GM21529 (cell line): ENCODE measurements at regions not wholly inside any gene's neighbourhood (a gene's known extent, or its start where the extent isn't known, plus 50 kb on each side); places are given as distances from the start of the nearest gene placed in this dataset.
"Not testable (repeated sequence)": the region's sequence is repeated elsewhere in the genome, so short reads cannot be mapped to it uniquely, and the experiment has no call there.

ENCODE experiments used
- ATAC-seq: cut with Tn5 transposase; IDR thresholded peaks from one replicate; pipeline ENCODE4 v1.9.1; 2021; ENCODE audit not compliant: unreplicated experiment

DNA sequence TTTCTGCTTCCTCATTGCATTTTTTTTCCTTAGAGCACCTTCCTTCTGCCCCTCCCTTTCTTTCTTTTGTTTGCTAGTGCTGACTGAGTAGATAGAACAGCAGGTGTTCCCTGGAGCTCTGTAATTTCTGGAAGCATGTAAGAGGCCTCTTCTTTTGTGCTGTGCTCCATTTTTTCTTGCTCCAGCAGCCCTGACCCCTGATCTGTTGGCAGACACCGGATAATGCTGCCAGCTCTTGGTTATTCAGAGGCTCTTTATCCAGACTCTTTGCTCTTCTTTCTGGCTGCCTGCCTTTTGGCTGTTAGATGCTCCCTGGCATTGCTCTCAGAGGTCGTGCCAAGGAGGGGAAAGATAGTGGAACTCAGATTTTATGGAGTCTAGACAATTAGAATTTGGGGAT is 104.4 kb upstream of the RBMS3 start:
- ATAC-seq: no peak

DNA sequence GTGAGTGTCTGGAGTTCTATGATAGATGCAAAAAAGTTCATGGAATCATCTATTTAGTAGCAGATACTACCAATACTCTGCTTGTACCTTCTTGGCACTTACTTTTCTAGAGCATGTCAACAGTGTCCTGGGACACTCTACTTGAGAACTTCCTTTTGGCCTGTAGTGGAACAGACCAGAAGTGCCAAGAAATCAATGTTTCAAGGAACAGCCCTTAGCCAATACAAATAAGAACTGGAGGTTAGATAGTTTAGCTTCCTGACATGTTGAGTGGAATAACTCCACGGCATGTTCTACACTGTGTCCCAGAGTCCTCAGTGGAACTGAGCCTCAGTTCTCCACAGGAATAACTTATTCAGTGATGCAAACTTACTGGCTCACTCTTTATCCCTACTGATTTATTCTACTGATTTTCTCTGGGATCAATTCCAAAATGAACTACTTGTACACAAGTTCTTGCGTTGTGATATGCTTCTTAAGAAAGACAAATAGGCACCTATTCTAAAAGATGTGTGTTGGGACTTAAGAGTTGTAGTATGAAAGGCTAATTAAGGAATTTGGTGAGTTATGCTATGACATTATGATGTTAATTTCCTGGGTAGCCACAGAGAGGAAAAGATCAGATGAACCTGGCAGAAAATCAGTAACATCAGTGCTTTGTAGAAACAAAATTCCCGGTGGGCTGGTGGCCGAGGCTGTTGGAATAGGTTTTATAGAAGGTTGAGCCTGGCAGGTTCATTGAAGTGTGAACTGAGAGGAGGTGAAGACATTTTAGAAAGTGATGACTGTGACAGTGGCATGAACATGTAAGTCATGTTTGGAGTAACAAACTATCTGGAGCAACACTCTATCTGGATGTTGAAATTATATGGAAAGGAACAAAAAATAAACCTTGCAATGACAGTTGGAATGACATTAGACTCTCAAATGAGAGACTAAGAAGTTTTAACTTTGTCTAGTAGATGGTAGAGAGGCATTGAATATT is 101.8 kb upstream of the RBMS3 start:
- ATAC-seq: no peak

DNA sequence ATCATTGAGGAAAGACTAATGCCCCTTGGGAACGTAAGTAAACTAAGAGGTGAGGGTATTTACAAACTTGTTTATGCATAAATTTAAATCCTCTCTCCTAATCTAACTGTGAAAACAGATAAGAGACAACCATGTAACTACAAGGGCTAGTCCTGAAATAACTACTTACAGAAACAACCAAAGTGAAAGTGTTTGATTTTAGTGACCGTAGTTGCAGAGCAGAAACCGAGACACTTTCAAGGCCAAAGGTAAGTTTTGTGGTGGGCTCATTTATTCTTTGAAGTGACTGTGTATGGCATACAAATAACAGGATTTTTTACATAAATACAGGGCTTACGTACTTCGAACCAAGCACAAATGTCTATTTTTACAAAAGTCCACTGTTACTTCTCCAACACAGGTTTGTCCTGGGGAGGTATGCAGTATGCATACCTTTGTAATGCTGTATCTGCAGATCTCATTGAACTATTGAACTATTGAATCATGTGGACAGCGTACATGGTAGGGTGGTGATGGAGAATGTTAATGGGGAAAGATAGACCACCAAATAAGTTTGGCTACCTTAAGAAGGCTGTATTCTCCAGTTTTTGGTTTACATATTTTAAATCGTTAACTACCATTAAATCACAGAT is 99.6 kb upstream of the RBMS3 start:
- ATAC-seq: no peak

DNA sequence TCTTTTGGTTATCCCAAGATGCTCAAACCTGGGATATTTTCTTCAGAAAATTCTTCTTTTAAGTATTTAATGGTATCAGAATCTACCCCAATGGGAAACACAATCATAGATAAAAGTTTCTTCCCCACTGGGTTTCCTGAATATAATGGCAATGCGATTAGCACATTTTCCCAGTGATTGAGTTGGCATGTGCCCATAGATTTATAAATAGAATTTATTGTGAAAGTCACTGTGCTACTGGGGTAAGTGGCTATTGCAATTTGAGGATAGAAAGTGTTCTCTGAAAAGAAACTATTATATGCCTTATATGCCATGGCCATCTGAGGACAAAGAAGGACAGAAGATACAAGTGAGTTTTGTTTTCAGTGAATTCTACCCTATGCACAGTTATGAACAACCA is 99.0 kb upstream of the RBMS3 start:
- no peak for ATAC-seq

DNA sequence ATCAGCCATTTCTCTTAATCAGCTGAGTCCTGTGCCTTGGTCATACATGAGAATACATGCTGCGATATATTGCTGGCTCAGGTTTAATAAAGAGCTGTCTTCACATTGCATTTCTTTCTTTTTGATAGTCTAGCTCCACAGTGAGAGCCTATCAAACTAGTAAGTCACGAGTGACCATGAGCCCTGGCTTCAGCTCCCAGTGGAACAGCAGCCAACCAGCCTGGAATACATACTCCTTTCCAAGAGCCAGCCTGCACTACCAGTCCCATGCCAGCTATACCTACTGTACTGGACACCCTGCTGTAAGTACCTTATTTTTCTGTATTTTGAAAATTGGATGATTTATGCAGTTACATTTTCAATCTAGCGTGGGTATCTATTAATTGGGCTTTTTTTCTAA is 98.0 kb upstream of the RBMS3 start:
- ATAC-seq: not testable (repeated sequence)

DNA sequence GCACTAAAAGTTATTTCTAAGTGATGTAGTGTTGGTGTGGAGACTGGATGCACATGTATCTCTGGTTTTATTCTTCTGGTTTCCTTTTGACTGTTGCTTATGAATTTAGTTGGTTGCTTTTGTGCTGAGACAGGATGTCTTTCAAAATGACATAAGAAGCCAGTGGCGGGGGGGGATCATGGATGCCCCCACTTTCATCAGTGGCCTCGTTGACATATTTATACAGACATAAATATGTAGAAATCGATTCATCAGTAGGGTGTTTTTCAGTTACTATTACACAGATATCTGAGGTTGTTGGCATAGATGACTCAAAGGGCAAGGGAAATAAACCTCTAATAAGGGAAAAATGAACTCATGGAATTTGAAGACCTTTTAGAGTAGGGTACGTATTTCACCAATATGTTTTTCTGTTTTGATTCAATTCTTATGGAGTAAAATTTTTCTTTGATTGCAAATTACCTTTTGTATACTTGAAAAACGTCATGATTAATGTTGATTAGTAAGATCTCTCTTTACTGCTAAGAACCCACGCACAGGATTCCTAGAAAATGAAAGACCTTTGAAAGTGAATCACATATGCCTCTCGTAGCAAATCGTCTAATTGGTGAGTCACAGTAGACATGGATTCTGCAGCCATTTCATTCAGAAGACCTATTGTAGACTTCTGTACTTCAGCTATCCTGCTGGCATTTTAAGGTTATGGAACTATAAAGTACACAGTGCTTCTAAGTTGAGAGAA is 97.4 kb upstream of the RBMS3 start:
- ATAC-seq: no peak

DNA sequence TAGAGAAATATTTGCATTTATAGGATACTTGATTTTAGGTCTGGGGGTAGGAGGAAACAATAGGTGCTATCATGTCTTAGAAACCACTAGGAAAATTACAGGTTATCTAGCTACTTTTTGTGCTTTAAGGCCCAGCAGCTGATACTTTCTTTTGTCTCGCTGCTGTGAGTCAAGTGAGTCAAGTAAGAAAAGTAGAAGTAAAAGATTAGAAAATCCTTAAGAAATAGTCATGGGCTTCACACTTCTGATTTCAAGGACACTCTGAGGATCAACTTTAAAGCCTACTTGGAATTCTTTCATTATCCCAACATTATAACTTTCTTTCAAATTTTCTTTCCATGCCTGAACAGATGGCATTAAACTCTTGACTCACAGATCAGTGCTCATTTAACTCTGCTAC is 95.2 kb upstream of the RBMS3 start:
- ATAC-seq: no peak

DNA sequence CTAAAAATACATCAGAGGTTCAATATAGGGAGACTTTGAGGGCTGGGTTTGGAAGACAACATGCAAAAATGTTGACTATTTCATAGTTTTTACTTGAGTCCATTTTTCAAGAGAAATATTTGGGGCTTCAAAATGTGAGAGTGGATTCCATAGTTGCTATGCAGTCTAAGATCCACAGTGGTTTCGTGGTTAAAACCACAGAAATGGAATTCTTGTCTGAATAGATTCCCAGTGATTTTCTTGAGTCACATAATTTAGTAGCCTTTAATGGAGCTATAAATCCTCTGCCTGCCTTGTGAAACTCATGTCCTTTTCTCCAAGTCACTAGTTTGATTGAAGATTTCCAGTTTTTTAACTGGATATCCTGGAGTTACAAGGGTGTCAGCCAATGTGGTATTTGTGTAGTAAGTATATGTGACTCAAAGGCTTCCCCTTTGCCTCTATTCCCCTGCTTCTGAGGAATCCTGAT is 94.7 kb upstream of the RBMS3 start:
- no peak for ATAC-seq

DNA sequence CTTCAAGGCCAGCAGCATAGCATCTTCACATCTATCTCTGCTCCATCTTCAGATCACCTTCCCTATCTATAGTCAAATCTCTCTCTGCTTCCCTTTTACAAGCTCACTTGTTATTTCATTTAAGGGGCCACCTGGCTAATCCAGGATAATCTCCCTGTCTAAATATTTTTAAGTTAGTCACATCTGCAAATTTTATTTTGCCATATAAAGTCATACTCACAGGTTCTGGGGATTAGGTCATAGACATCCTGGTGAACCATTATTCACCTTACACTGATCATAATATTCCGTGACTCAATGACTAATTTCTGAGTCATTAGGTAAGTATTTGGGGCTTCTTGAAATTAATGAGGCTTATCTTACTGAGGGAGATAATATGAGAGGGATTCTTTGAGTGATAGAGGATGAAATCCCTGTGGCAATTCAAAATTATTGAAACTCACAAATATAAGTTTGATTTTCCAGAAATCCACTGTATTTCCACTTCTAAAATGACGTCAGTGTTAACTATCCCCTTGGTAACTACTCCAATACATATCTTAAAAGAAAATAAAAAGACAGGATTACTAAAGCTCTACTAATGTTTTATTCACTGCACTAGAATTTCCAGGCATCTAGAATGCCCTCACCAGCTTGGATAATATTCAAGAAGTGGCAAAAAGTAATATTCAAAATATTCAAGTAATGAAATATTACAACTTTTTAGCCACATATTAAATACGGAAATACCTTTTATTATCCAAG is 93.7 kb upstream of the RBMS3 start:
- no peak for ATAC-seq

DNA sequence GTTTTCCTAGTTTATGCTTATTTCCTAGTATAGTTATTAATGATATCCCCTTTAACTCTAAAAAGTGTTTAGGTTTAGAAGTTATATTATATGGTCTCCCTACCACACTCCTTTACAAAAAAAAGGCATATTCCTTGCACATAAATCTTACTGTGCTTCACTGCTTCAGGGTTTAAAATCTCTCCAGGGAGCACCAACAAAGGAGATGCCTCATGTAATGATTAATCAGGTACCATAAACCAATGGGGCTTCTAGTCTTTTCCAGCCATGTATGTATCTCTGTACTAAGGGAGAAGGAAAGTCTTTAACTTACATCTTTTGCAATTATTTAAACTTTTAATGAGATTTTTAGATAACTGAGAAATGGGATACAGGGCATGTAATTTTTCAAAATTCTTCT is 91.5 kb upstream of the RBMS3 start:
- no peak for ATAC-seq

DNA sequence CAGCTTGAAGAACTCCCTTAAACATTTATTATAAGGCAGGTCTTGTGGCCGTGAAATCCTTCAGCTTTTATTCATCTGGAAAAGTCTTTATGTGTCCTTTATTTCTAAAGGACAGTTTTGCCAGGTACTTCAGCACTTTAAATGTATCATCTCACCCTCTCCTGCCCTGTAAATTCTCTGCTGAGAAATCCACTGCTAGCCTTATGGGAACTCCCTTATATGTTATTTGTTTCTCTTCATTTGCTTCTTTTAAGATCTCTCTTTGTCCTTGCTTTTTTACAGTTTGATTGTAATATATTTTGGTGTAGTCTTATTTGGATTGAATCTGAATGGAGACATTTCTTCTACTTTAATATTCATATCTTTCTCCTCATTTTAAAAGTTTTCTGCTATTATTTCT is 86.7 kb upstream of the RBMS3 start:
- no peak for ATAC-seq

DNA sequence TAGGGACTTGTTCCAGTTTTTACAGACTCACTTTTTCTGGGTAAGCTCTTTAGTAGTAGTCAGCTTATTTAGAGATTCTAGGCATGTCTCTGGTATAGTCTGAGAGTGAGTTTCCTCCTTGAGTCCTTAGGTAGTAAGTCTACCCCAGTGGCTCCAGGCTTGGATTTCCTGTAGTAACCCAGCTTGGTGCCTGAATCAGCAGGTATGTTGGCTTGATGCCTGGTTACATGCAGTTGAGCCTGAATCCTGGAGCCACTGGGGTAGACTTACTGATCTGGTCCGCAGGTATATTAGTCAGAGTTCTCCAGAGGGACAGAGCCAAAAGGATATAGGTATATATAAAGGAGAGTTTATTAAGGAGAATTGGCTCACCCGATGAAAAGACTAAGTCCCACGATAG is 85.8 kb upstream of the RBMS3 start:
- no peak for ATAC-seq

DNA sequence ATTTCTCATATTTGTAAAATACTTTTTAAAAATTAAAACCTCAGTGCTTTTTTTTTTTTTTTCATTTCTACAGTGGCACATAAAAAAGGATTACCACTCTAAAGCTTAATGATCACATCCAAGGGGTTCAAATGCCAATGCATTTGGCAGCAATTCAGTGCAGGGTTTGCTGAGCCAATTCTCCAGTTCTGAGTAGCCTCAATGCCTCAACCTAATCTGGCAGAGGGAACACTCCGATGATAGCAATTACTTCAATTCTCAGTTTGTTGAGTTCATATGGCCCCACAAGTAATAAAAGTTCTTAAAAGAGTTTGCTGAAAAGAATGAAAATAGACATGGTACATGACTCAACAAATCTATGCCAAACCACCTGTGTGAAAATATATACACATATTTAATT is 79.3 kb upstream of the RBMS3 start:
- no peak for ATAC-seq

DNA sequence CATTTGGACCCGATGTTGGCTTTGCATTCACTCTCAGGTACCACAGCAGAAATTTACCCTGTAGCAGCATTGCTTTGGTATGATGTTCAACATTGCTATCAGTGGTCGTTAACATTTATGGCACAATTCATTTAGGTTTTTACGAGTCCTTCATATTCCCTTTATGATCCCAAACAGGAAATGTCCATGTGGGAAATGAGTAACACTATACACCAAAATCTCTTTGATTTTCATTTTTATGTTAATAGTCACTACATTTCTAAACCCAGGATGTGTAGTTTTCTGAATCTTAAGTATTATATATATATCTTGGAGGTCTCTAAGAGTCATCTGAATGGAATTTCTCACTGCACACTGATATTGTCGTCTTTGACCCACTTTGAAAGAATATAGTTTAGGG is 78.5 kb upstream of the RBMS3 start:
- no peak for ATAC-seq

DNA sequence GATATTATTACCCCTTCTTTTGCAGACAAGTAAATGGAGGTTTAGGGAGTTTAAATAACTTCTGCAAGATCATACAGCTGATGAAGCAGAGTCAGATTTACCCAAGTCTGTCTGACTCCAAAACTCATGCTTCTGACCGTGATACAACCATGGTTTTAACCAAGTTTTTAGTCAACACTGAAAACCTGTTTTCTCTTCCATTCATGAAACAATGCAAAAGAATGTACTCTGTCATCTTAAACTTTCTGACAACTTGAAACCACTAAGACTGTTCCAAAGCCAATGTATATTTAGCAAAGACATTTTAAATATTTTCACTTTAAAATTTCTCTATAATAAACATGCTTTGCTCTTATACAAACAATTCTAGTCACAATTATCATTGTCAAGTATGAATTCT is 77.0 kb upstream of the RBMS3 start:
- no peak for ATAC-seq

DNA sequence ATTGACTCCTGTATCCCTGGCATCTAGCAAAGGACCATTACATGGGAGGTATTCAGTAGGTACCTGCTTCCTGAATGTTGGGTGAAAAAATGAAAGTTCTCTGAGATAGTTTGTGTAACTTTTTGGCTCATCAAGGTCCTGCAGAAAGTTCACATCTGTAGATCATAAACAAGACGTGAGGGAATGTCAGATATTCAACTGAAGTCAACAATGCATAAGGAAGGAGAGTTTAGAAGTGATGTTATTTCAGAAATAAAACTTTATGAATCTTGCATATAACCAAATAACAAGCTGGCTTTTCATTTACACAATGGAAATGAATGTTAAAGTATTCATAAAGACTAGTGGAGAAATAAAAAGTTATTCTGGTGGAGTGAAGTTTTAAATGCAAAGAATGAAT is 73.4 kb upstream of the RBMS3 start:
- no peak for ATAC-seq

DNA sequence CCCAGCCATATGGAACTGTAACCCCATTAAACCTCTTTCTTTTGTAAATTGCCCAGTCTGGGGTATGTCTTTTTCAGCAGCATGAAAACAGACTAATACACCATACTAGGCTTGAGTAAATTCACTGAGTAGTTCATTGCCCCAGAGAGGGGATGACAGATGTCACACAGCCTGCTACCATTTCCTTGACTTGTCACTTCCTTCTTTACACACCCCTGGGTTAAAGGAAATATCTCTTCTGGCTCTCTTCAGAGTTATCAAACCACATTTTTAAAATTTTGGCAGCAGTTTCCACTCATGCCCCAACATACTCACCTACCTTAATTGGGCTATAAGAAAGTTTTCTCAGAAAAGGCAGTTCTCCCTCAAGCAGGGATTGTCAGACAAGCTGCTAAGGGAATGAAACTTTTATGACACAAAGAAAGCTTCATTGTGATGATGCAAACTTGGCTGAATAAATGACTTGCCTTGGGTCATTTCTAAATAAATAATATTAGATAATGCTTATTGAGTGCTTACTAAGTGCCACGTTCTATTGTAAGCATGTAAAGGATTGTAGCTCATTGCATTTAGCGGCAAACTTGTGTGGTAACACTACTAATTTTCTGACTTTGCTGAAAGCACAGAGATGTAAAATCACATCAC is 68.0 kb upstream of the RBMS3 start:
- no peak for ATAC-seq

DNA sequence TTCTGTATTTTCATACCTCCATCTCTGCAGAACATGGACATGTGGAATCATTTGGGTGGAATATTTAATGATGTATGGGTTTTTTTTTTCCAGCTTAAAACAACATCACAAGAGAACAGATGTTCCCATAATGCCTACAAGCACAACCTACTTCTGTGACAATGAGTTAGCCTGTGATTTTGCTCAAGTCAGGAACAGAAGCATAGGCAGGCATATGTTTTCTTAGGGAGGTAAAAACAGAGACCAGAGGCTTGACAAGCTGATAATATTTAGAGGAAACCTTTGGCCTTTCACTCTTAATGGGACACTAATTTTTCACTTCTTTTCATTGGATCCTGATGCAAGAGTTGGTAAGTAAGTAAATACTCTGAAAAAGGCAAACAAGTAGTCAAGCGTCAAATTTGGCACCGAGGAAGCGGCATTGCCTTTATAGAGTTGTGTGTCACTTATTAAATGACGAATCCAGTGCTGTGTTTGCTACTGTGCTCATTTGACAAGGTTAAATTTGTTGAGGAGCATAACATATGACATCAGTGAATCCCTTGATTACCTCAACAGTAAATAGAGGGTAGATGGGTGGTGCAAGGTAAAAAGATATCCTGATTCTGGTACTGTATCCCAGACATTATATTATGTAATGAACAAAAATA is 66.7 kb upstream of the RBMS3 start:
- no peak for ATAC-seq

DNA sequence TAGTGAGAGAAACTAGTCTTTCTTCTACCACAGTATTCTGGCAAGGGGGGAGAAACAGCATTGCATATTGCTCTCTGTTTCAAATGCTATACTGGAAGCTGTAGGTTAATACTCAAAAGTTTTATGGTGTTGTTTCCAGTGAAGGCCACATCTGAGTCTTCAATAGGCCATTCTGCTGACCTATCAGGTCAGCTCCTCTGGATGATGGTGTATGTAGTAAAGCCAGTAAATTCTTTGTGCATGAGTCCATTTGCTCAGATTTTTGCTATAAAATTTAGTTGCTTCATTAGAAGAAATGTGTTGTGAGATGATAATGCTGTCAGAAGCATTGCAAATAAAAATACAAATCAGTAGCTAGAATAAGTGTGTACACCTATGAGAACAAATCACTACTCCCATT is 64.9 kb upstream of the RBMS3 start:
- no peak for ATAC-seq

DNA sequence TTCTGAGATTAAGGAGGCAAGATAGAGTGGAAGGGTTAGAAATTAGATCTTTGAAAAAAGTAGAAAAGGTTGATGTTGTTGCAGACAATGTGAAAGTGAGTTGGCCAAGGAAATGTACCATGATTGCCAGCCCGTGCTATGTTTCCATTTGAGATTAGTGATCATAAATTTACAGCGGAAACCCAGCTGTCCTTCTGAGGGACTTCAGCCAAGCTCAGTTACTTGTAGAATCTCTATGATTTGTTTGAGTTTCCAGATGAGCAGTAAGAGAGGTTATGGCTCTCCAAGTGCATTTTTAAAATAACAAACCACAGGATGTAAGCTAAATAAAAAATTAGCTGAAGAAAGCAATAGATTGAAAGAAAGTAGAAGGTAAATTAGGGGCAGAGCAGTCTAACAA is 54.2 kb upstream of the RBMS3 start:
- no peak for ATAC-seq
